NCI-H82 (cell line): ENCODE measurements at regions not wholly inside any gene's neighbourhood (a gene's known extent, or its start where the extent isn't known, plus 50 kb on each side); places are given as distances from the start of the nearest gene placed in this dataset.
A peak's percentile ranks its signal among the peaks of the same experiment; 100 is the strongest.
"Not testable (repeated sequence)": the region's sequence is repeated elsewhere in the genome, so short reads cannot be mapped to it uniquely, and the experiment has no call there.

Source experiments
- DNase-seq: peaks from one replicate; lab custom pipeline; 2025; lab: John Stamatoyannopoulos, UW

GRCh38 chr14:37891500-37891899 lies 296.1 kb downstream of the TTC6 start:
- not testable (repeated sequence) for DNase-seq

GRCh38 chr14:37894463-37894862 lies 299.0 kb downstream of the TTC6 start:
- no peak for DNase-seq

- DNase-seq = no peak
Measured at GRCh38 chr14:37899365-37899764, 303.9 kb downstream of the TTC6 start.

- no peak for DNase-seq
Measured at GRCh38 chr14:37900561-37900960, 305.1 kb downstream of the TTC6 start.

- DNase-seq = no peak
Measured at GRCh38 chr14:37901978-37902377, 305.7 kb upstream of the SSTR1 start.

GRCh38 chr14:37903343-37904191 lies 304.1 kb upstream of the SSTR1 start:
- peak; percentile 77 for DNase-seq

- DNase-seq = no peak
Measured at GRCh38 chr14:37924622-37925021, 283.1 kb upstream of the SSTR1 start.

- no peak for DNase-seq
Measured at GRCh38 chr14:37932008-37932407, 275.7 kb upstream of the SSTR1 start.

GRCh38 chr14:37932481-37932880 lies 275.2 kb upstream of the SSTR1 start:
- no peak for DNase-seq

GRCh38 chr14:37936971-37937370 lies 270.7 kb upstream of the SSTR1 start:
- no peak for DNase-seq

- DNase-seq = no peak
Measured at GRCh38 chr14:37939442-37940028, 268.2 kb upstream of the SSTR1 start.

- DNase-seq = no peak
Measured at GRCh38 chr14:37945959-37946358, 261.7 kb upstream of the SSTR1 start.

GRCh38 chr14:37946819-37947218 lies 260.9 kb upstream of the SSTR1 start:
- DNase-seq = no peak

- DNase-seq = no peak
Measured at GRCh38 chr14:37948266-37948665, 259.4 kb upstream of the SSTR1 start.

GRCh38 chr14:37968664-37969240 lies 239.0 kb upstream of the SSTR1 start:
- no peak for DNase-seq

GRCh38 chr14:37969511-37969979 lies 238.2 kb upstream of the SSTR1 start:
- no peak for DNase-seq

GRCh38 chr14:37970696-37971095 lies 237.0 kb upstream of the SSTR1 start:
- DNase-seq = no peak

- DNase-seq = no peak
Measured at GRCh38 chr14:37972941-37973887, 234.5 kb upstream of the SSTR1 start.

GRCh38 chr14:37974421-37974820 lies 233.3 kb upstream of the SSTR1 start:
- no peak for DNase-seq

- DNase-seq = no peak
Measured at GRCh38 chr14:37977481-37977880, 230.2 kb upstream of the SSTR1 start.

GRCh38 chr14:37985826-37986470 lies 221.8 kb upstream of the SSTR1 start:
- DNase-seq = peak; percentile 79
